Activated naive CD4-positive, alpha-beta T cell treated with anti-CD3 and anti-CD28 coated beads, Interleukin-2, amount 50 U/mL, for 72 hours (primary cell): ENCODE measurements at regions not wholly inside any gene's neighbourhood (a gene's known extent, or its start where the extent isn't known, plus 50 kb on each side); places are given as distances from the start of the nearest gene placed in this dataset.
"Not testable (repeated sequence)": the region's sequence is repeated elsewhere in the genome, so short reads cannot be mapped to it uniquely, and the experiment has no call there.

Experiments used
- ATAC-seq, 2 donors: fragments of 150-1000 bp; cut with Tn5 transposase; 2 replicates each; pipeline ENCODE4 v1.10.0; 2021; ENCODE audit warnings: mild to moderate bottlenecking in 2 of 2, moderate library complexity in 2 of 2
- DNase-seq, 2 donors: peaks; one replicate each; pipeline ENCODE4 v3.0.0; 2021 to 2022; ENCODE audit warnings: low spot score in 2 of 2
- H3K27ac Mint-ChIP-seq, 2 donors: one replicate each; pipeline ENCODE4 v1.8.0; 2022; ENCODE audit warnings: mild to moderate bottlenecking in 2 of 2, mixed read lengths in 2 of 2
- H3K36me3 Mint-ChIP-seq, 2 donors: one replicate each; pipeline ENCODE4 v1.8.0; 2022; ENCODE audit warnings: mixed read lengths in 2 of 2
- H3K9me3 Mint-ChIP-seq, 2 donors: one replicate each; pipeline ENCODE4 v1.8.0; 2022; ENCODE audit warnings: mixed read lengths in 2 of 2

DNA sequence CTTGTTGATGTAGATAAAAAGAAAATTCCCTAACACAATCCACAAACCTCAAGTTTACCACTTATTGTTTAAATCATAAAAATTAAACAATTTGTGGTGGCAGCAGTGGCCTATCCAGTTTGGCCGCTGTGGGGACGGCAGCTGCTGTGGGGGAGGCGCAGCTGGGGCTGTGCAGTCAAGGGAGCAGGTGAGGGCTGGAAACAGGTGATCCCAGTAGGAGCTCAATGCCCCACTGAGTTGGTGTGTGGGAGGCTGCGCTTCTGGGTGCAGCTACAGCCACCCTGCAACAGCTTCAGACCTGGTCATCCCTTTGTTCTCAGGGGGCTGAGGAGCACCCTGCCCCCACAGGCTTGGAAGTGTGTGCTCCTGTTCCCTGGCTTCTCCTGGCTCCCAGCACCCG lies 266.0 kb upstream of the FSIP2 start:
- no peaks in the 10 kb centered on the region for H3K36me3 Mint-ChIP-seq
- ATAC-seq, result no peak
- peaks cover 0 to 5% of the 10 kb centered on the region in 2 donors for H3K9me3 Mint-ChIP-seq
- H3K27ac Mint-ChIP-seq, result no peak overlapping the region
- DNase-seq, result no peak

DNA sequence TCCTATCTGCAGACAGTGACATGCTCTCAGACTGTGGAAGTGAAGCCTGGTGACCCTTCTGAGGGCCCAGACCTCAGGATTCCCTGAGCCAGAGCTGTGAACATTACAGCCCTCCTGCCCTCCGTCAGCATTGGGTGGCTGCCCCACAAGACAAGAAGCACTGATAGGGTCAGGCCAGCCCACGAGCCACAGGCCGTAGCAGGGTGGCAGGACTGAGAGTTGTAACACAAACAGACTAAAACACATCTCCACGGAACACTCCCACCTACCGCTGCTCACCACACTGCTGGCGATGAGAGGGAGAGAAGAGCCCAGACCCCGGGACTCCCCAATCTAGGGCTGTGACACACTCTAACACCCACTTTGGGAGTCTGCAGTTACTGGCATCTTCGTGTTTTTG lies 264.8 kb upstream of the FSIP2 start:
- DNase-seq (no peak), ATAC-seq (no peak)
- no peak overlapping the region for H3K27ac Mint-ChIP-seq
- H3K9me3 Mint-ChIP-seq, result peaks cover 0 to 11% of the 10 kb centered on the region in 2 donors
- H3K36me3 Mint-ChIP-seq, result no peaks in the 10 kb centered on the region

DNA sequence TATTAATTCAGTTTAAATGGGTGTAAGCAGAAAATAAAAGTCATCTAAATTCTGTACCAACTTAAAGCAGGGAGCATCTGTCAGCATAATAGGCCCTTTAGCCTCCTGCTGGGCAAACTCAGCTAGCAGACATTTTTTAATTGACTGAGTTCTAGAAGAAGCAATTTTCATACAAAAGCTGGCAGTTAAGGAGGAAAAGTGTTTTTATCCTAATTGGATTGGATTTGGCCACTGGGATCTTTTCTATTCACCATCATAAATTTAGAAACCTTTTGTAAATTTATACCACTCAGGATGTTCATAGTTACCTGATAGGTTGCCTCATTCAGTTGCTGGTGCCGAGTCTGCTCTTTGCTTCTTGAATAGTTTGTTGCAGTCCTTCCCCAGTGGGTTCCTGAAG lies 262.7 kb upstream of the FSIP2 start:
- H3K9me3 Mint-ChIP-seq, result peaks cover 4 to 20% of the 10 kb centered on the region in 2 donors
- H3K36me3 Mint-ChIP-seq, result no peaks in the 10 kb centered on the region
- H3K27ac Mint-ChIP-seq, result no peak overlapping the region
- DNase-seq (no peak), ATAC-seq (no peak)

DNA sequence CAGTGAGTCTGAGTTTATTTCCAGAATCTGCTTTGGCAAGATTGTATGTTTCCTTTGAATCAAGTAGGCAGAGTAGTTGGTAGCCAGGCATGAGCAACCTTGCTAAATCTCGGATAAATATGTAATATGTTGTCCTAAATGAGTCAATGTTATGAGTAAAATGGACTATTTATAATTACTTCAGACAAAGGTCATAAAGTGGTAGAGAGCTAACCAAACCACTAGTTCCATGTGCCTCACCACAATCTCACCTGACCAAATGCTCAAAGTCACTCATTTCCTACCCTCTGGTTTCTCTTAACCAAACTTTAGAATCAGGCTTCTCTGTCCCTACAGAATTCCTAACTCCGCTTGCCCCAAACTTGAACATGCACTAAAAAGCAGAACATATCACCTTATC lies 261.2 kb upstream of the FSIP2 start:
- Mint-ChIP-seq H3K36me3 (no peaks in the 10 kb centered on the region), H3K9me3 (peaks cover 4 to 16% of the 10 kb centered on the region in 2 donors), H3K27ac (no peak overlapping the region)
- no peak for DNase-seq
- ATAC-seq, result no peak

DNA sequence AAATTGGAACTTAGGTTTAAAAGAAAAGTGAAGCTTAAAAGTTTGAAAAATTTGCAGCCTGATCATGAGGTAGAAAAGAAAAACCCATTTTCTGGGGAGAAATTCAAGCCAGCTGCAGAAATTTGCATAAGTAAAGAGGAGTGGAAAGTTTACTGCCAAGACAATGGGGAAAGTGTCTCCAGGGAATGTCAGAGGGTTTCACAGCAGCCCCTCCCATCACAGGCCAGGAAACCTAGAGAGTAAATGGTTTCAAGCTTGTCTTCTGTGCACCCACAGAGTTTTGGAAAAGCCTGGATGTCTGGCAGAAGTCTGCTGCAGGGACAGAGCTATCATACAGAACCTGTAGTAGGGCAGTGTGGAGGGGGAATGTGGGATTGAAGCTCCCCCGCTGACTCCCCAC lies 254.0 kb upstream of the FSIP2 start:
- DNase-seq, result no peak
- H3K27ac Mint-ChIP-seq, result no peak overlapping the region
- no peaks in the 10 kb centered on the region for H3K36me3 Mint-ChIP-seq
- H3K9me3 Mint-ChIP-seq, result peaks cover 10 to 23% of the 10 kb centered on the region in 2 donors
- ATAC-seq, result no peak

DNA sequence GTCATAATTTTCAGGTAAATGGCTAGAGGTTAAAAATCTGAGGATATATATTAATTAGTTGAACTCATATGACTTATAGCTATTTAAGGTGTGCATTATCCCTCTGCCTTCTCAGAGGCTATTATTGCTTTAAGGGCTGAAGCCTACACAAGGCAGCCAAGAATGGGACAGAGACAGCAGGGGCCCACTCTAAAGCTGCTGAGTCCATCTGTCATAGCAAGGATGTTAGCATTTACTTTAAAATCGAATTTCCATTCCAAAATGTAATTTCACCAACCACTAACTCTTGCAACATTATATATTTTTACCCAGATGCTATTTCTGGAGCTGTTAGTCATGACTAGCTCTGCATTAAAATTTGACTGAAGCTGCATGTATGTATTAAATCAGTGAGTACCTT lies 236.3 kb upstream of the FSIP2 start:
- ATAC-seq (no peak), DNase-seq (no peak)
- Mint-ChIP-seq H3K9me3 (peaks cover 11 to 12% of the 10 kb centered on the region in 2 donors), H3K27ac (no peak overlapping the region), H3K36me3 (no peaks in the 10 kb centered on the region)

DNA sequence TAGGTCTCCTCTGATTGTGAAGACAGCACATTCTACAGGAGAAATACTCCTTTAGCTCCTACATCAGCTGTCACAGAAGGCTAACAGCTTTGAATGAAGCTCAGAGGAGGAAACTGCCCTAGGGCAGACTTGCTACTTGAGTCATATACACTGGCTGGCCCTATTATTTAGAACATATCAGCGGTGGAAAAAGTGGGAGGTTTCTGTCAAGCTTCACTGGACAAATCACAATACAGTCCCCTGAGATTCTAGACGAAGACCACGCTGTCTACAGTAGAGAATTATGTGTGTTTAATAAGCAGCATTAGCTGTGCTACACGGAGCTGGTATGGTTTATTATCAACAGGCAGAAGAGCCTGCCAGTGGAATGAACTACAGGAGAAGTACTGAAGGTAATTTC lies 230.9 kb upstream of the FSIP2 start:
- H3K9me3 Mint-ChIP-seq, result peaks cover 23 to 29% of the 10 kb centered on the region in 2 donors
- no peak for ATAC-seq

DNA sequence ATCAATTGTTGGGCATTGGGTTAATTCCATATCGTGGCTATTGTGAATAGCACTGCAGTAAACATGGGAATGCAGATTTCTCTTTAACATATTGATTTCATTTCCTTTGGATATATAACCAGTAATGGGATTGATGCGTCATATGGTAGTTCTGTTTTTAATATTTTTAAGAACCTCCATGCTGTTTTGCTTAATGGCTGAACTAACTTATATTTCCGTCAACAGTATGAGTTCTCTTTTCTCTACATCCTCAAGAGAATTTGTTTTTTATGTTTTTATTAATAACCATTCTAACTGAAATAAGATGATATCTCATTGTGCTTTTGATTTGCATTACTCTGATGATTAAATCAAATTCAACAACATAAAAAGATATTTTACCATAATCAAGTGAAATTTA lies 228.5 kb upstream of the FSIP2 start:
- Mint-ChIP-seq H3K36me3 (peaks cover 0 to 14% of the 10 kb centered on the region in 2 donors), H3K27ac (no peak overlapping the region), H3K9me3 (peaks cover 17 to 27% of the 10 kb centered on the region in 2 donors)
- ATAC-seq (no peak), DNase-seq (no peak)

More for the DNA sequence above, 230.9 kb upstream of the FSIP2 start:
- Mint-ChIP-seq H3K36me3 (peaks cover 0 to 14% of the 10 kb centered on the region in 2 donors), H3K27ac (no peak overlapping the region)
- no peak for DNase-seq

DNA sequence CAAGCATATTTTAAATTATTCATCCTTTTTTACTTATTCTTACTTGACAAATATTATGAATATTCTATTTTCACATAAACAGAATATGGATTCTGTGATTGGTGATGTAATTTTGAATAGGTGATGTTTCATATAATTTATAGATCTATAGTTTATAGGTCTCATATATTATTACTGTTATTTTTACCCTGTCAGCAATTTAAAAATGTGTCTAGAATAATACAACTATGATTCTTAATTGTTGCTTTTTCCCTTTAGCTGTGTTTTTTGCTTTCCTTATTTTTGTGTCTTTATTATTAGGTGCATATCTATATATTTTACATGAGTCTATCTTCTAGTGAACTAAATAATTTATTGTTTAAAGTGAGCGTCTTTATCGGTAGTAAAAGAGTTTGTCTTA lies 226.7 kb upstream of the FSIP2 start:
- no peak for ATAC-seq
- no peak for DNase-seq
- H3K27ac Mint-ChIP-seq, result no peak overlapping the region
- peaks cover 0 to 19% of the 10 kb centered on the region in 2 donors for H3K36me3 Mint-ChIP-seq
- H3K9me3 Mint-ChIP-seq, result peaks cover 16 to 30% of the 10 kb centered on the region in 2 donors

DNA sequence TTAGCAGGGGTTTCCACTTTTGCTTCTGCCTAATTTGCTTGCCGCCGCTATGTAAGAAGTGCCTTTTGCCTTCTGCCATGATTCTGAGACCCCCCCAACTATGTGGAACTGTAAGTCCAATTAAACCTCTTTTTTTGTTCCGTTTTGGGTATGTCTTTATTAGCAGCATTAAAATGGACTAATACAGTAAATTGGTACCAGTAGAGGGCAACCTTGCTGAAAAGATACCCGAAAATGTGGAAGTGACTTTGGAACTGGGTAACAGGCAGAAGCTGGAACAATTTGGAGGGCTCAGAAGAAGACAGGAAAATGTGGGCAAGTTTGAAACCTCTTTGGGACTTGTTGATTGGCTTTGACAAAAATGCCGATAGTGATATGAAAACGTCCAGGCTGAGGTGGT lies 216.1 kb upstream of the FSIP2 start:
- no peak for DNase-seq
- ATAC-seq, result no peak
- Mint-ChIP-seq H3K9me3 (peaks cover 16 to 34% of the 10 kb centered on the region in 2 donors), H3K27ac (no peak overlapping the region), H3K36me3 (peaks cover 0 to 5% of the 10 kb centered on the region in 2 donors)

DNA sequence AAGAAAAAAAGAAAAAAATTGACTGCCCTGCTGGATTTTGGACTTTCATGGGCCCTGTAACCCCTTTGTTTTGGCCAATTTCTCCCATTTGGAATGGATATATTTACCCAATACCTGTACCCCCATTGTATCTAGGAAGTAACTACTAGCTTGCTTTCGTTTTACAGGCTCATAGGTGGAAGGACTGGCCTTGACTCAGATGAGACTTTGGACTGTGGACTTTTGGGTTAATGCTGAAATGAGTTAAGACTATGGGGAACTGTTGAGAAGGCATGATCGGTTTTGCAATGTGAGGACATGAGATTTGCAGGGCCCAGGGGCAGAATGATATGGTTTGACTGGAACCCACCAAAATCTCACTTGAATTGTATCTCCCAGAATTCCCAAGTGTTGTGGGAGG lies 214.4 kb upstream of the FSIP2 start:
- H3K27ac Mint-ChIP-seq, ATAC-seq, H3K36me3 Mint-ChIP-seq, DNase-seq: not testable (repeated sequence)
- peaks cover 14 to 33% of the 10 kb centered on the region in 2 donors for H3K9me3 Mint-ChIP-seq

DNA sequence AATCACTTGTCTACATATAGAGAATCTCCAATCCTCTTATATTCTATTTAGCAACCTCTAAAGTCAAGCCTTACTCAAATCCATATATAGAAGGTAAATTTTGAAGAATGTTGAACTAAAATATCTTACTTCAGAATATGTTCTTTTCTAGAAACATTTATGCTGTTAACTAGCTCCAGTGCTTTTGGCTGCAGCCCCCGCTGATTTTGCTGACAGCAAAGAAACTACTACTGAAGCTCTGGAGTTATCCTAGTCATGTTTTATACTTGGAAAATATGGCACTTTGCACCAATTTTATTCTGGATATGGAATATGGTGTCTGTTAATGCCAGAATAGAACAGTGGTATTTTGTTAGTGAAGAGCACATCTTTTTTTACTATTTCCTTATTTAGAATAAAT lies 212.4 kb upstream of the FSIP2 start:
- peaks cover 0 to 5% of the 10 kb centered on the region in 2 donors for H3K36me3 Mint-ChIP-seq

DNA sequence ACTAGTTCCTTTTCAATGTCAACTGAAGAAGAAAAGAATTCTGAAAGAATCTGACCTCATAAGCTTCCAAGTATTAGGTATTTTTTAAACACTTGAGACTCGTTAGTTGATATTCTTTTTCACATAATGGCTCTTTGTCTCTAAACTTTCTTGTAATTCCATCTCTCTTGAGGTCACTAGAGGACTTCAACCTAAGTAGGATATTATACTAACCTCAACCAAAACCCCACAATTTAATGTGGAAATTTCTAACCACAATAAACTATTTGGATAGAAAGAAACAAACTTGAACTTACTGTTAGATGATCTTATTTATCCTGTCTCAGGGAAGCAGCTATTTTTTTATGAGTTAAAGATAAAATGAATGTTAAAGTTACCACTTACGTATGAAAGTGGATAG lies 206.9 kb upstream of the FSIP2 start:
- ATAC-seq, result no peak
- Mint-ChIP-seq H3K27ac (no peak overlapping the region), H3K9me3 (peaks cover 8 to 15% of the 10 kb centered on the region in 2 donors), H3K36me3 (no peaks in the 10 kb centered on the region)
- DNase-seq, result no peak

More for the DNA sequence above, 212.4 kb upstream of the FSIP2 start:
- ATAC-seq, result no peak
- no peak overlapping the region for H3K27ac Mint-ChIP-seq
- H3K9me3 Mint-ChIP-seq, result peaks cover 19 to 38% of the 10 kb centered on the region in 2 donors
- DNase-seq, result no peak

DNA sequence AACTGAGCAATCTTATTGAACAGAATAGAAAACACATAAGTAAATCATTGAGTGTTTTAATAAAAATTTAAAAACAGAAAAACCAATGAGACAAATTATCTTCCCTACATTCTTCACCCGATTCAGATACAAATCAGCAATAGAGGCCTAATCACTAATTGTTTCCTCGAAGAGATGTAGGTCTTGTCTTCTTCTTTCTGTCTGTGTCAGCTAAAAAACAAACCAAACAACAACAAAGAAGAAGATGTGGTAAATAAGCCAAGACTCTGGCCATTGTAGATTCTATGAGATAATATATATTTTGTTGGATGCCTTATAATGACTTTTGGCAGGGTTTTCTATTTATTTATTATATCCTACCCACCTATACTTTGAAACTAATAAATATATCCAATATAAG lies 200.9 kb upstream of the FSIP2 start:
- Mint-ChIP-seq H3K27ac (no peak overlapping the region), H3K9me3 (peaks cover 0 to 6% of the 10 kb centered on the region in 2 donors), H3K36me3 (no peaks in the 10 kb centered on the region)
- ATAC-seq (no peak), DNase-seq (no peak)

DNA sequence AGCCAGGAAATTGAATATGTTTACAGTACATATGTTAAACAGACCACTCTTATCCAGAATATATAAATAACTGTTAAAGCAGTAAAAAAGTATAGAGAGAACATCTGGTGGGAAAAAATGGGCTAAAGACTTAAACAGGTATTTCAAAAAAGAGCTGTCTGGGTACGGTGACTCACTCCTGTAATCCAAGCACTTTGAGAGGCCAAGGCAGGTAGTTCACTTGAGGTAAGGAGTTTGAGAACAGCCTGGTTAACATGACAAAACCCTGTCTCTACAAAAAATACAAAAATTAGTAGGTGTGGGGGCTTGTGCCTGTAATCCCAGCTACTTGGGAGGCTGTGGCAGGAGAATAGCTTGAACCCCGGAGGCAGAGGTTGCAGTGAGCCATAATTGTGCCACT lies 171.4 kb upstream of the FSIP2 start:
- Mint-ChIP-seq H3K36me3 (no peaks in the 10 kb centered on the region), H3K27ac (no peak overlapping the region), H3K9me3 (peaks cover 11% of the 10 kb centered on the region in 2 donors)
- DNase-seq, result no peak
- ATAC-seq, result no peak

DNA sequence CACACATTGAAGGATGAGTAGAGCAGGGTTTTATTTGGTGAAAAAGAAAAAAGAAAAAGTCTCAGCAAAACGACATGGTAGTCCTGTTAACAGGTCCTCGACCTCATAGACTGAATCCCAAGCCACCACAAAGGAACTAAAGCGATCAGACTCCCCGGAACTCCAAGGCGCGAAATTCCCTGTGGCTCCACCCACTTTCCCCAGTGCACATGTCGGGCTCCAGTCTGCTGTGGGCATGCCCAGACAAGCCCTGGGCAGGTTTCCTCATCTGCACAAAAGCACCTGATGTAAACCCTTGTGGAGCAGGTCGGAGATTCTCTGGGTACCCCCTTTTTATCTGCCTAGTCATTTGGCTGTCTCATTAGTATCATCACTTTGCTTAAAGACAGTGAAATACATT lies 170.7 kb upstream of the FSIP2 start:
- DNase-seq, result no peak
- no peak for ATAC-seq
- Mint-ChIP-seq H3K36me3 (no peaks in the 10 kb centered on the region), H3K9me3 (peaks cover 7 to 11% of the 10 kb centered on the region in 2 donors), H3K27ac (no peak overlapping the region)

DNA sequence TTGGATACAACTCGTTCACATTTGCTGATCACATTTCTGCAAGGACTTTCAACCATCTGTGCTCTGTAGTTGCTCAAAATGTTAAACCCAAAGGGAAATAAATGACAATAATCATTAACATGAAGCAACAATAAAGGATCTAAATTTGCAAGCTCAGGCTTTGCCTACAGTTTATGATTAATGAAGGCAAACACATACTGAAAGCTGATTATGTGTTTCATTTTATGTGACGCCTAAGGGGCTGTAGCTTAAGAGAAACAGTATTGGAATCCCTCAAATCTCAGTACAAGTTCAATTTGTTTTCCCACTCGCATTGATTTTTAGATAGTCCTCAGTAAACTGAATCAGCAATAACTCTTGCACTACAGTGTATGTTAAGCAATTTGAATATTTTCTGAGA lies 160.3 kb upstream of the FSIP2 start:
- no peaks in the 10 kb centered on the region for H3K36me3 Mint-ChIP-seq
- no peak for ATAC-seq
- peaks cover 7 to 9% of the 10 kb centered on the region in 2 donors for H3K9me3 Mint-ChIP-seq
- no peak overlapping the region for H3K27ac Mint-ChIP-seq
- DNase-seq, result no peak

DNA sequence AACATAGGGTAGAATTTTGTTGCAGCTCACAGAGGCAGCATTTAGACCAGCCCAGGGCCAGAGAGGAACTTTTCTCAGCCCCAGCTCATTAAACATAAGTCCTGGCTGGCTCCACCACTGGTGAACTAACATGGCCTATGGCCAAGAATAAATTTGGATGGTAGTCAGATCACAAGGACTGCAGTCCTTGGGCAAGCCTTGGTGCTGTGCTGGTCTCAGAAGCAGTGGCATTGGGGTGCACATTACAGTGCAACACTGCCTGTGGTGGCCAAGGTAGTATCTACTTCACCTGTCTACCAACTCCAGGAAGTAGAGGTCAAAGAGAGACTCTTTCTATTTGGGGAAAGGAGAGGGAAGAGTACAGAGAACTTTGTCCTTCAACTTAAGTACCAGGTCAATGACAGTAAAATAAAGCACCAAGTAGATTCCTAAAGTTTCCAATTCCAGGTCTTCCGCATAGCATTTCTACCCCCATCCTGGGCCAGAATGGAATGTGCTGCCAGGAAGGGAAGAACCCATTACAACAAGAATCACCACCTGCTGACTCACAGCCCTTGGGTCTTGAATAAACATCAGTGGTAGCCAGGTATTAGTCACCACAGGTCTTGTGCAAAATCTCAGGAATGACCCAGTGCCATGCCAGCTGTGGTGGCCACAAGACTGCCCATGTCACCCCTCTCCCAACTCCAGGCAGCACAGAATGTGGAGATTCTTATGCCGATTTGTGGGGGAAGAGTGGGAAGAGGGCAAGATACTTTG lies 155.4 kb upstream of the FSIP2 start:
- ATAC-seq (no peak), DNase-seq (no peak)
- peaks cover 17 to 21% of the 10 kb centered on the region in 2 donors for H3K9me3 Mint-ChIP-seq
- H3K36me3 Mint-ChIP-seq, result no peaks in the 10 kb centered on the region
- H3K27ac Mint-ChIP-seq, result no peak overlapping the region
